ENCODE measurements at regions not wholly inside any gene's neighbourhood (a gene's known extent, or its start where the extent isn't known, plus 50 kb on each side); places are given as distances from the start of the nearest gene placed in this dataset.

DNA sequence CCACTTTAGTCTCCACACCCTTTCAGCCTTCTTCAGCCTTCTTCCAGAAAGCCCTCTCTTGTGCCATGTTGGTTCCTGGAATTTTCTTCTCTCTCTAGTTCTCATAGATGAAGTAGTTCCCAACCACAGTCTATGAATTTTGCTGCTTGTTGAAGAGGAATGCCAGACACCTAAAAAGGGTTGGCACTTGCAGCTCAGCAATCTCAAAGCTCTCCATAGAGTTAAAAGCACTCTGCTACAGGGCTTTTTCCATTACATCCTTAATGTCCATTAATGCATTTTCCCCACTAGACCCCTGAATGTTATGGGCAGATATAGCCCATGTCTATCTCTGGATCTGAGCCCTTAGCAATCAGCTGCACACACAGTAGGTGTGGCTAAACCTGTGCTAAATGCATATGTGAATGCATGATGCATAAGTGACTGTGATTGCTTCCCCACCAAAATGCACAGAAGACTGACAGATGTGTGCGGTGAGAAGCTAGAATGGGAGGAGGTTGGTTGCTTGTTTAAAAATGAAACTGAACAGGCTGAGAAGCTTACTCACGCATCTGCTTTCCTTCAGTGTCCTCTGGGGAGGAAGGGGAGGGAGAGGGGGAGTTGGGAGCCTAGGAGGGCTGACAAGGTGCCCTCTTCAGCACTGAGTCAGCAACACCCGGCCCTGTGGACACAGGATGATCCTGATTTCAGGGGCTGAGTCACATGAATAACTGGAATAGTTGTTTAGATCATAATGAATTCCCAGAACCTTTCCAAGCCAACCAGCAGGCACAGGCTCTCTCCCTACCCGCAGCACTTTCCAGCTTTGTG, 146.1 kb upstream of the FGGY start:
- H3K36me3 Mint-ChIP-seq (ENCODE audit: unreplicated experiment): no peaks in the 10 kb centered on the region
- DNase-seq (ENCODE audit: extremely low spot score, unreplicated experiment): peak; percentile 90
- H3K4me1 Mint-ChIP-seq (ENCODE audit: unreplicated experiment): peaks cover 49% of the 10 kb centered on the region
- peak overlapping the region; percentile 93 for H3K27ac Mint-ChIP-seq (ENCODE audit: unreplicated experiment)
- peak overlapping the region; percentile 22 for H3K4me3 Mint-ChIP-seq (ENCODE audit: unreplicated experiment)
- no peaks in the 10 kb centered on the region for H3K9me3 Mint-ChIP-seq (ENCODE audit: unreplicated experiment)
- no peaks in the 10 kb centered on the region for H3K27me3 Mint-ChIP-seq (ENCODE audit: unreplicated experiment)
- TF ChIP-seq, protein P1, sequence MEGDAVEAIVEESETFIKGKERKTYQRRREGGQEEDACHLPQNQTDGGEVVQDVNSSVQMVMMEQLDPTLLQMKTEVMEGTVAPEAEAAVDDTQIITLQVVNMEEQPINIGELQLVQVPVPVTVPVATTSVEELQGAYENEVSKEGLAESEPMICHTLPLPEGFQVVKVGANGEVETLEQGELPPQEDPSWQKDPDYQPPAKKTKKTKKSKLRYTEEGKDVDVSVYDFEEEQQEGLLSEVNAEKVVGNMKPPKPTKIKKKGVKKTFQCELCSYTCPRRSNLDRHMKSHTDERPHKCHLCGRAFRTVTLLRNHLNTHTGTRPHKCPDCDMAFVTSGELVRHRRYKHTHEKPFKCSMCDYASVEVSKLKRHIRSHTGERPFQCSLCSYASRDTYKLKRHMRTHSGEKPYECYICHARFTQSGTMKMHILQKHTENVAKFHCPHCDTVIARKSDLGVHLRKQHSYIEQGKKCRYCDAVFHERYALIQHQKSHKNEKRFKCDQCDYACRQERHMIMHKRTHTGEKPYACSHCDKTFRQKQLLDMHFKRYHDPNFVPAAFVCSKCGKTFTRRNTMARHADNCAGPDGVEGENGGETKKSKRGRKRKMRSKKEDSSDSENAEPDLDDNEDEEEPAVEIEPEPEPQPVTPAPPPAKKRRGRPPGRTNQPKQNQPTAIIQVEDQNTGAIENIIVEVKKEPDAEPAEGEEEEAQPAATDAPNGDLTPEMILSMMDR (IDR thresholded peaks at IDR 0.05): no peak

DNA sequence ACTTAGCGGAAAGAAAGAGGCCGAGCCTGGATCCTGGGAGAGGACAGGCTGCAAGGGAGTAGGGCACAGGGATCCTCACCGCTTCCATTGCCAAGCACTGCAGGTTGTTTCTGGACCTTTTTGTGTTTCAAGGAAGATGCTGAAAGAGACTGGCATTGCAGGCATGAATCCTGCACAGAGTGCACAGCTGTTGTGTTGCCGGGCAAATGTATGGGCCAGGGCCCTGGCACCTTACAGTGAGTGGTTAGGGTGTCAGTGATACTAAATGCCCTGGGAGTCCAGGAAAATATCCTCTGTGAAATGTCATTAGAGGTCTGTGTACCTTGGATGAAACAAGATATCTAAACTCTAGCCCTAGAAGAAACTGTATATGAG, 145.5 kb upstream of the FGGY start:
- peaks cover 53% of the 10 kb centered on the region for H3K4me1 Mint-ChIP-seq (ENCODE audit: unreplicated experiment)
- H3K4me3 Mint-ChIP-seq (ENCODE audit: unreplicated experiment): peak overlapping the region; percentile 22
- peak overlapping the region; percentile 93 for H3K27ac Mint-ChIP-seq (ENCODE audit: unreplicated experiment)
- no peaks in the 10 kb centered on the region for H3K36me3 Mint-ChIP-seq (ENCODE audit: unreplicated experiment)
- H3K9me3 Mint-ChIP-seq (ENCODE audit: unreplicated experiment): no peaks in the 10 kb centered on the region
- TF ChIP-seq, protein P1 (IDR thresholded peaks at IDR 0.05): no peak
- H3K27me3 Mint-ChIP-seq (ENCODE audit: unreplicated experiment): no peaks in the 10 kb centered on the region
- no peak for DNase-seq (ENCODE audit: extremely low spot score, unreplicated experiment)

DNA sequence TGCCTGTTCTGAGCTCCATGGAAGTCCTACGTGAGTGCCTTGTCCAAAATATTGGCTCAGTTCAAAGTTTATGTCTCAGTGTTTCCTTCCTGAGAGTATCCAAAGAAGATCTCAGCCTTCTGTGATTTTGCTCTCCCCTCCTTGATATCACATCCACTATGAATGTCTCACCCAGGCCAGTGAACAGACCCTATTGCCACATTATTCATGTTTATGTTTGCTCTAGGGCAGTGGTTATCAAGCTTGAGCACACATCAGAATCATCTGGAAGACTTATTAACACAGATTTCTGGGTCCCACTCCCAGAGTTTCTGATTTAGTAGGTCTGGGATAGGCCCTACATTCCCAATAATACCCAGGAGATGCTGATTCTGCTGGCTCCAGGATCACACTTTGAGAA, 145.0 kb upstream of the FGGY start:
- Mint-ChIP-seq H3K27ac (ENCODE audit: unreplicated experiment) (peak overlapping the region; percentile 93), H3K27me3 (ENCODE audit: unreplicated experiment) (no peaks in the 10 kb centered on the region), H3K9me3 (ENCODE audit: unreplicated experiment) (no peaks in the 10 kb centered on the region), H3K36me3 (ENCODE audit: unreplicated experiment) (no peaks in the 10 kb centered on the region), H3K4me1 (ENCODE audit: unreplicated experiment) (peaks cover 55% of the 10 kb centered on the region), H3K4me3 (ENCODE audit: unreplicated experiment) (no peak overlapping the region)
- TF ChIP-seq, protein P1 (IDR thresholded peaks at IDR 0.05): no peak
- DNase-seq (ENCODE audit: extremely low spot score, unreplicated experiment): no peak

DNA sequence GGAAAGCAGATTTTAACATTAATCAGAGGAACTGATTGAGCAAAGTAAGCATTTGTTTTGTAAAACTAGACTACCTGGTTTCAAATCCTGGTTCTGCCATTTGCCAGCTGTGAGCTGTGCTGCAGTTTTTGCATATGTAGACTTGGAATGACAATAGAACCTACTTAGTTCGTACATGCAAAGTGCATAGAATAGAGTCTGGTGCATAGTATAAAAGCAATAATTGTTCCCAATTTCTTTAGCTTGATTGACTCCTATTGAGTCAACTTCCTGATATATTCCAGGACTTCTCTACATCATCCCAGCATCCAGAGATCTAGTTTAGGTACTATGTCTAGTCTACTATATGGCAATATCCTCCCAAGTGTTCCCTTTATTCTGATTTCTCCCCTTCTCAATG, 144.4 kb upstream of the FGGY start:
- H3K27ac Mint-ChIP-seq (ENCODE audit: unreplicated experiment): no peak overlapping the region
- no peaks in the 10 kb centered on the region for H3K9me3 Mint-ChIP-seq (ENCODE audit: unreplicated experiment)
- H3K4me3 Mint-ChIP-seq (ENCODE audit: unreplicated experiment): no peak overlapping the region
- no peaks in the 10 kb centered on the region for H3K27me3 Mint-ChIP-seq (ENCODE audit: unreplicated experiment)
- DNase-seq (ENCODE audit: extremely low spot score, unreplicated experiment): no peak
- H3K4me1 Mint-ChIP-seq (ENCODE audit: unreplicated experiment): peaks cover 54% of the 10 kb centered on the region
- TF ChIP-seq, protein P1 (IDR thresholded peaks at IDR 0.05): no peak
- H3K36me3 Mint-ChIP-seq (ENCODE audit: unreplicated experiment): no peaks in the 10 kb centered on the region

DNA sequence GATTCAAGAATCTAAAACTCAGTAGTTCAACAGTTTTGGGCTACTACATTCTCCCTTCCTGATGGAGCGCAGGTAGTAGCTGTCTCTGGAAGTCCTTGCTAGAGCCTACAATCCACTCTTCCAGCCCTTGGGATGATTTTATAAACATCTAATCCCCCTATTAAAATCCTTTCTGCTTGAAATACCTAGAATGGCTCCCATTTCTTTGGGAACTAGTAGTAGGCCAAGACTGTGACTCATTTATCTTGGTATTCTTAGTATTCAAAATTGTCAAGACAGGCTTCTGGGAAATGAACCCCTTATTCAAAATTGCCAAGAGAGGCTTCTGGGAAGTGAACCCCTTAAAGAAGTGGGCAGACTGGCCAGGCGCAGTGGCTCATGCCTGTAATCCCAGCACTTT, 142.5 kb upstream of the FGGY start:
- Mint-ChIP-seq H3K27me3 (ENCODE audit: unreplicated experiment) (no peaks in the 10 kb centered on the region), H3K4me1 (ENCODE audit: unreplicated experiment) (peaks cover 51% of the 10 kb centered on the region), H3K36me3 (ENCODE audit: unreplicated experiment) (peaks cover 3% of the 10 kb centered on the region), H3K27ac (ENCODE audit: unreplicated experiment) (no peak overlapping the region), H3K9me3 (ENCODE audit: unreplicated experiment) (peaks cover 6% of the 10 kb centered on the region), H3K4me3 (ENCODE audit: unreplicated experiment) (no peak overlapping the region)
- TF ChIP-seq, protein P1 (IDR thresholded peaks at IDR 0.05): no peak
- no peak for DNase-seq (ENCODE audit: extremely low spot score, unreplicated experiment)

Data from osteocyte (in vitro differentiated cells).